GM06990 (cell line): ENCODE measurements at regions not wholly inside any gene's neighbourhood (a gene's known extent, or its start where the extent isn't known, plus 50 kb on each side); places are given as distances from the start of the nearest gene placed in this dataset.

Experiments used
- DNase-seq: peaks from one replicate; pipeline ENCODE4 v3.0.0-alpha.2; 2011; ENCODE audit not compliant: insufficient read length; ENCODE audit errors: extremely low read depth
- H3K27me3 ChIP-seq: replicated peaks from 2 replicates; pipeline ENCODE4 v1.6.0; 2011; ENCODE audit warnings: low read length; ENCODE audit not compliant: control insufficient read depth, insufficient read depth
- H3K36me3 ChIP-seq: 2 replicates; pipeline ENCODE4 v1.5.1; 2011; ENCODE audit warnings: low read length; ENCODE audit not compliant: control insufficient read depth, insufficient read depth
- H3K4me3 ChIP-seq: replicated peaks from 2 replicates; pipeline ENCODE4 v1.5.1; 2011; ENCODE audit warnings: low read depth, mild to moderate bottlenecking, control low read depth, low read length
- CTCF ChIP-seq: IDR thresholded peaks from 2 replicates; pipeline ENCODE4 v1.5.1; 2011; ENCODE audit warnings: low read length, control low read depth, mild to moderate bottlenecking, inconsistent platforms; ENCODE audit not compliant: insufficient read depth, poor library complexity, severe bottlenecking

- H3K4me3 ChIP-seq, result no peak overlapping the region
- no peaks in the 10 kb centered on the region for H3K27me3 ChIP-seq
- no peak for DNase-seq
- no peaks in the 10 kb centered on the region for H3K36me3 ChIP-seq
- TF ChIP-seq CTCF, result no peak
Measured at GRCh38 chr11:30133281-30133680, 97.5 kb upstream of the FSHB start.

- DNase-seq, result no peak
- no peaks in the 10 kb centered on the region for H3K36me3 ChIP-seq
- peak; percentile 76 for TF ChIP-seq CTCF
- H3K4me3 ChIP-seq, result no peak overlapping the region
- no peaks in the 10 kb centered on the region for H3K27me3 ChIP-seq
Measured at GRCh38 chr11:30143098-30143705, 87.6 kb upstream of the FSHB start.

DNA sequence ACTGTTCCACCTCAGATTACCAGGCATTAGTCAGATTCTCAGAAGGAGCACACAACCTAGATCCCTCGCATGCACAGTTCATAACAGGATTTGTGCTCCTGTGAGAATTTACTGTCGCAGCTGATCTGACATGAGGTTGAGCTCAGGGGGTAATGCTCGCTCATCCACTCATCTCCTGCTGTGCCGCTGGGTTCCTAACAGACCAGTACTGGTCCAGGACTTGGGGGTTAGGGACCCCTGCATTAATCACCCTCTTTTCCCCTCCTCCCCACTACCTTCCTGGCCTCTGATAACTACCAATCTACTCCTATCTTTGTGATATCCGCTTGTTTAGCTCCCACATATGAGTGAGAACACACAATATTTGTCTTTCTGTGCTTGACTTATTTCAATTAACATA lies 83.5 kb upstream of the FSHB start:
- no peak for TF ChIP-seq CTCF
- Histone ChIP-seq H3K36me3 (no peaks in the 10 kb centered on the region), H3K27me3 (no peaks in the 10 kb centered on the region), H3K4me3 (no peak overlapping the region)
- DNase-seq, result no peak

DNA sequence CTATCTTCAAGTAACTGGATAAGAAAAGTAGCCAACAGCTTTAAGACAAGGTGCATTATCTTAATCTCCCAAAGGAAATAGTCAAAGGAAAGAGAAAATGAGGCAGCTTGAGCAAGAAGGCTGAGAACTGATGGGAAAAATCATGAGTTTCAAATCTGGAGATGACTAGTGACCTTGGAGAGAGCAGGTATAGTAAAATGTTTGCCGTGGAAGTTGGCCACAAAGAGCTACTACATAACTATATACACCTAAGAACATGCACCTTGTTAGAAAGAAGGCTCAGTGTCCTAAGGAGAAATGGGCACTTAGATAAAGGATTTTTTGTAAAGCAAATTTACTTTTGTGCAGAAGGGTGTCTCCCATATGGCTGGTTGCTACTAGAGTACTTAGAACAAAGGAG lies 80.8 kb upstream of the FSHB start:
- no peaks in the 10 kb centered on the region for H3K36me3 ChIP-seq
- no peak for TF ChIP-seq CTCF
- no peaks in the 10 kb centered on the region for H3K27me3 ChIP-seq
- DNase-seq, result no peak
- H3K4me3 ChIP-seq, result no peak overlapping the region

DNA sequence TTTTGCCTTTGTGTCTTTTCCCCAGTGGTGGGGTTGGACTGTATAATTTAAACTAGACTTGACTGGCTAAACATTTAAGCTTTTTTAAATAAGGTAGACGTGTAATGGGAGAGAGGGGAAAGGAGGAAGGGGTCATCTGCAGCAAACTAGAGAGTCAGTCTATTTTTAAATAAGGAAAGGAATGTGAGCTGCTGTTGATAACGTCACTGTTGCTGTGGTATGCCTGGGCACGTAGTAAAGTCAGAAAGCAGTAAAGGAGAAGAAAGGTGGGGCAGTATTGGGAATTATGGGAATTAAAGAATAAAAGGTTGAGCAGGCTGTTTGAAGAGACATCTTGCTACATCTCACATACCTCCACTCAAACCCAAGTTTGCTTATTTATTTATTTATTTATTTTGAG lies 80.4 kb upstream of the FSHB start:
- H3K4me3 ChIP-seq, result no peak overlapping the region
- H3K27me3 ChIP-seq, result no peaks in the 10 kb centered on the region
- no peak for DNase-seq
- no peak for TF ChIP-seq CTCF
- no peaks in the 10 kb centered on the region for H3K36me3 ChIP-seq

DNA sequence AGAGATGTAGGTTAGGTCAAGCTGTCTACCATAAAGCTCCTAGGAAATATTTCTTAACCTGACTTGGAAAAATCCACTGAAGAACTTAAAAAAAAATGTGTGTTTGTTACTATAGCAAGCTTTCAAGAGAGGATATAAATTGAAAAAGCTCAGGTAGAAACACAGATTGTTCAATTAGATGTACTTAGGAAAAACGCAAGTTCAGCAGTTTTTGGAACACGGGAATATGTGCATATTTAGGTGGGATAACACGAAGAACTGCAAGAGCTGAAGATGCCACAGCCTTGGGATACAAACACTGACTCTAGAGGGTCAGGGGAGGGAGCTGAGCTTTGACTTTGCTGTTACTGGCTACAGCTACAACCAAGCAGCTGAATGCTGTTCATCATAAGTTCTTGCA lies 77.8 kb upstream of the FSHB start:
- H3K4me3 ChIP-seq, result no peak overlapping the region
- no peak for TF ChIP-seq CTCF
- no peak for DNase-seq
- H3K36me3 ChIP-seq, result no peaks in the 10 kb centered on the region
- H3K27me3 ChIP-seq, result no peaks in the 10 kb centered on the region
